Neural cell (in vitro differentiated cells): ENCODE measurements at regions not wholly inside any gene's neighbourhood (a gene's known extent, or its start where the extent isn't known, plus 50 kb on each side); places are given as distances from the start of the nearest gene placed in this dataset.

Experiments
- H2AFZ ChIP-seq: fragments of 200-600, 300-800 bp; sonication (generic), shearing (Covaris generic); 2 replicates; pipeline ENCODE4 v1.6.0; 2014; ENCODE audit warnings: low read depth, mild to moderate bottlenecking, antibody characterized with exemption, low read length, moderate library complexity
- H3F3A ChIP-seq: fragments of 200-600 bp; shearing (Covaris generic); 2 replicates; pipeline ENCODE4 v1.6.1; 2016; ENCODE audit warnings: mild to moderate bottlenecking, moderate library complexity, mixed read lengths, antibody characterized with exemption, low read length; ENCODE audit not compliant: insufficient read depth, poor library complexity, severe bottlenecking
- H3K27ac ChIP-seq: fragments of 200-600, 300-800 bp; sonication (generic), shearing (Covaris generic); 2 replicates; pipeline ENCODE4 v1.5.1; 2014; ENCODE audit warnings: mild to moderate bottlenecking, low read length, moderate library complexity
- H3K27me3 ChIP-seq: fragments of 300-800, 200-600 bp; sonication (generic), shearing (Covaris generic); 2 replicates; pipeline ENCODE4 v1.6.0; 2014; ENCODE audit warnings: mild to moderate bottlenecking, low read depth, low read length, moderate library complexity; ENCODE audit not compliant: insufficient read depth
- H3K36me3 ChIP-seq: fragments of 300-800, 200-600 bp; sonication (generic), shearing (Covaris generic); 2 replicates; pipeline ENCODE4 v1.5.1; 2014; ENCODE audit warnings: mild to moderate bottlenecking, antibody characterized with exemption, low read length, moderate library complexity; ENCODE audit not compliant: insufficient read depth
- H3K4me2 ChIP-seq: fragments of 300-800, 200-600 bp; sonication (generic), shearing (Covaris generic); 2 replicates; pipeline ENCODE4 v1.6.0; 2014; ENCODE audit warnings: mild to moderate bottlenecking, low read length
- H3K4me3 ChIP-seq: fragments of 300-800, 200-600 bp; sonication (generic), shearing (Covaris generic); 2 replicates; pipeline ENCODE4 v1.5.1; 2014; ENCODE audit warnings: mild to moderate bottlenecking, low read length, moderate library complexity
- H3K79me2 ChIP-seq: fragments of 200-600 bp; shearing (Covaris generic); replicated peaks from 2 replicates; pipeline ENCODE4 v1.6.0; 2014; ENCODE audit warnings: mild to moderate bottlenecking, low read length, moderate library complexity; ENCODE audit not compliant: insufficient read depth
- H3K9ac ChIP-seq: fragments of 300-800, 200-600 bp; sonication (generic), shearing (Covaris generic); 2 replicates; pipeline ENCODE4 v1.6.1; 2016; ENCODE audit warnings: mild to moderate bottlenecking, low read length, mixed read lengths
- H3K9me2 ChIP-seq: fragments of 200-600 bp; shearing (Covaris generic); 2 replicates; pipeline ENCODE4 v1.6.1; 2016; ENCODE audit warnings: mild to moderate bottlenecking, low read length, mixed read lengths; ENCODE audit not compliant: insufficient read depth
- H3K9me3 ChIP-seq: fragments of 200-600, 300-800 bp; sonication (generic), shearing (Covaris generic); 2 replicates; pipeline ENCODE4 v1.6.1; 2016; ENCODE audit warnings: mild to moderate bottlenecking, mixed run types, low read length, moderate library complexity, mixed read lengths
- H4K20me1 ChIP-seq: fragments of 200-600 bp; shearing (Covaris generic); 2 replicates; pipeline ENCODE4 v1.6.1; 2016; ENCODE audit warnings: mild to moderate bottlenecking, mixed run types; ENCODE audit not compliant: insufficient read depth
- EP300 ChIP-seq: fragments of 450-650 bp; conservative IDR thresholded peaks from 2 replicates; pipeline ENCODE4 v1.6.1; 2014; ENCODE audit warnings: antibody characterized with exemption, mild to moderate bottlenecking, moderate library complexity; ENCODE audit not compliant: poor library complexity, severe bottlenecking
- EZH2 ChIP-seq: fragments of 200-600, 300-800 bp; shearing (Covaris generic), sonication (generic); IDR thresholded peaks from 2 replicates; pipeline ENCODE4 v1.6.1; 2014; ENCODE audit warnings: antibody characterized with exemption, low read length, borderline replicate concordance, mild to moderate bottlenecking; ENCODE audit not compliant: insufficient read depth, poor library complexity, severe bottlenecking
- MXI1 ChIP-seq: fragments of 450-650 bp; conservative IDR thresholded peaks from 2 replicates; pipeline ENCODE4 v1.6.1; 2014; ENCODE audit warnings: antibody characterized with exemption, mild to moderate bottlenecking; ENCODE audit not compliant: poor library complexity, severe bottlenecking
- POLR2AphosphoS5 ChIP-seq: IDR thresholded peaks from 2 replicates; pipeline ENCODE4 v1.6.1; 2012
- RAD21 ChIP-seq: fragments of 450-650 bp; conservative IDR thresholded peaks from 2 replicates; pipeline ENCODE4 v1.6.1; 2014; ENCODE audit warnings: antibody characterized with exemption, mild to moderate bottlenecking, moderate library complexity
- SMC3 ChIP-seq: fragments of 450-650 bp; conservative IDR thresholded peaks from 2 replicates; pipeline ENCODE4 v1.6.1; 2014; ENCODE audit warnings: antibody characterized with exemption, mild to moderate bottlenecking, moderate library complexity; ENCODE audit not compliant: poor library complexity
- TAF1 ChIP-seq: IDR thresholded peaks from 2 replicates; pipeline ENCODE4 v1.6.1; 2012; ENCODE audit warnings: low read depth
- TF ChIP-seq, protein P1 (sequence below): IDR thresholded peaks from 2 replicates; pipeline ENCODE4 v1.6.1; 2012; ENCODE audit warnings: borderline replicate concordance
- TF ChIP-seq, protein P2 (sequence below): fragments of 450-650 bp; IDR thresholded peaks from 2 replicates; pipeline ENCODE4 v1.5.1; 2014; ENCODE audit warnings: antibody characterized with exemption, mild to moderate bottlenecking, moderate library complexity; ENCODE audit not compliant: poor library complexity, severe bottlenecking

- H3K27ac ChIP-seq = no peak overlapping the region
- no peak overlapping the region for H2AFZ ChIP-seq
Measured at GRCh38 chr14:48725051-48725734, 861.0 kb downstream of the RPS29 start.

DNA sequence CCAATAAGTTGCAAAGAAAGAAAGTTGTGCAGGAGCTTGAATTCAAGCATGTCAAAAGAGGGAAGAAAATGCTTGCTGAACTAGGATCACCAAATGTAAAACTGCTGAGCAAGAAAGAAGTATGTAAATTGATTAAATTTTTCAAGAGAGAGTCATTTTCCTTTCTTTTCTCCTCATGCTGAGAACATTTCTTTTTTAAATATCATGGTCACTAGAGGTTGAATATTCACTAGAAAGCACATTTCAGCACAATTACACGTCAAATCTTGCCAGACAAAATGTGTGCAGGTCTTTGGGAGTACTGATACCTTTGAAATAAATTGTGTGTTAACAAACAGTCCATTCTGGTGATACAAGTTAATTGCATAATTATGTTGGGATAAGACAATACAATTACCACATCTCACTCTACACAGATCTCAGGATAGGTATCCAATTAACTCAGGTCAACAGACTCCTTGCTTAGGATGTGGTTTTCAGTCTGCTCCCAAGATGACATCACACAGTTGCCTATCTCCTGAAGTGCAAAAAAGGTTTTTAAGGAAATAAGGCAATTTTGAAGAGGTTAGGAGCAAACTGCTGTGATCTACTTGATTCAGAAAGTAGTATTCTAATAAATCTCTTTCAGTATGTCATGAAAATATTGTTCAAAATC lies 862.2 kb downstream of the RPS29 start:
- H3K9ac ChIP-seq = no peak overlapping the region
- H3K9me2 ChIP-seq = no peaks in the 10 kb centered on the region
- no peaks in the 10 kb centered on the region for H4K20me1 ChIP-seq
- no peak overlapping the region for H2AFZ ChIP-seq
- no peak overlapping the region for H3K4me2 ChIP-seq
- no peaks in the 10 kb centered on the region for H3K36me3 ChIP-seq
- TF ChIP-seq MXI1 (no peak), SMC3 (no peak), TAF1 (no peak), RAD21 (no peak), EZH2 (no peak), EP300 (no peak), POLR2AphosphoS5 (no peak)
- TF ChIP-seq, protein P1, sequence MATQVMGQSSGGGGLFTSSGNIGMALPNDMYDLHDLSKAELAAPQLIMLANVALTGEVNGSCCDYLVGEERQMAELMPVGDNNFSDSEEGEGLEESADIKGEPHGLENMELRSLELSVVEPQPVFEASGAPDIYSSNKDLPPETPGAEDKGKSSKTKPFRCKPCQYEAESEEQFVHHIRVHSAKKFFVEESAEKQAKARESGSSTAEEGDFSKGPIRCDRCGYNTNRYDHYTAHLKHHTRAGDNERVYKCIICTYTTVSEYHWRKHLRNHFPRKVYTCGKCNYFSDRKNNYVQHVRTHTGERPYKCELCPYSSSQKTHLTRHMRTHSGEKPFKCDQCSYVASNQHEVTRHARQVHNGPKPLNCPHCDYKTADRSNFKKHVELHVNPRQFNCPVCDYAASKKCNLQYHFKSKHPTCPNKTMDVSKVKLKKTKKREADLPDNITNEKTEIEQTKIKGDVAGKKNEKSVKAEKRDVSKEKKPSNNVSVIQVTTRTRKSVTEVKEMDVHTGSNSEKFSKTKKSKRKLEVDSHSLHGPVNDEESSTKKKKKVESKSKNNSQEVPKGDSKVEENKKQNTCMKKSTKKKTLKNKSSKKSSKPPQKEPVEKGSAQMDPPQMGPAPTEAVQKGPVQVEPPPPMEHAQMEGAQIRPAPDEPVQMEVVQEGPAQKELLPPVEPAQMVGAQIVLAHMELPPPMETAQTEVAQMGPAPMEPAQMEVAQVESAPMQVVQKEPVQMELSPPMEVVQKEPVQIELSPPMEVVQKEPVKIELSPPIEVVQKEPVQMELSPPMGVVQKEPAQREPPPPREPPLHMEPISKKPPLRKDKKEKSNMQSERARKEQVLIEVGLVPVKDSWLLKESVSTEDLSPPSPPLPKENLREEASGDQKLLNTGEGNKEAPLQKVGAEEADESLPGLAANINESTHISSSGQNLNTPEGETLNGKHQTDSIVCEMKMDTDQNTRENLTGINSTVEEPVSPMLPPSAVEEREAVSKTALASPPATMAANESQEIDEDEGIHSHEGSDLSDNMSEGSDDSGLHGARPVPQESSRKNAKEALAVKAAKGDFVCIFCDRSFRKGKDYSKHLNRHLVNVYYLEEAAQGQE = no peak
- TF ChIP-seq, protein P2, sequence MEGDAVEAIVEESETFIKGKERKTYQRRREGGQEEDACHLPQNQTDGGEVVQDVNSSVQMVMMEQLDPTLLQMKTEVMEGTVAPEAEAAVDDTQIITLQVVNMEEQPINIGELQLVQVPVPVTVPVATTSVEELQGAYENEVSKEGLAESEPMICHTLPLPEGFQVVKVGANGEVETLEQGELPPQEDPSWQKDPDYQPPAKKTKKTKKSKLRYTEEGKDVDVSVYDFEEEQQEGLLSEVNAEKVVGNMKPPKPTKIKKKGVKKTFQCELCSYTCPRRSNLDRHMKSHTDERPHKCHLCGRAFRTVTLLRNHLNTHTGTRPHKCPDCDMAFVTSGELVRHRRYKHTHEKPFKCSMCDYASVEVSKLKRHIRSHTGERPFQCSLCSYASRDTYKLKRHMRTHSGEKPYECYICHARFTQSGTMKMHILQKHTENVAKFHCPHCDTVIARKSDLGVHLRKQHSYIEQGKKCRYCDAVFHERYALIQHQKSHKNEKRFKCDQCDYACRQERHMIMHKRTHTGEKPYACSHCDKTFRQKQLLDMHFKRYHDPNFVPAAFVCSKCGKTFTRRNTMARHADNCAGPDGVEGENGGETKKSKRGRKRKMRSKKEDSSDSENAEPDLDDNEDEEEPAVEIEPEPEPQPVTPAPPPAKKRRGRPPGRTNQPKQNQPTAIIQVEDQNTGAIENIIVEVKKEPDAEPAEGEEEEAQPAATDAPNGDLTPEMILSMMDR = no peak
- H3F3A ChIP-seq = no peaks in the 10 kb centered on the region
- no peak overlapping the region for H3K4me3 ChIP-seq
- H3K27ac ChIP-seq = no peak overlapping the region
- H3K79me2 ChIP-seq = no peaks in the 10 kb centered on the region
- no peaks in the 10 kb centered on the region for H3K9me3 ChIP-seq
- H3K27me3 ChIP-seq = no peaks in the 10 kb centered on the region

More at GRCh38 chr14:48725051-48725734, 861.0 kb downstream of the RPS29 start:
- H3K4me2 ChIP-seq = no peak overlapping the region
- H3F3A ChIP-seq = no peaks in the 10 kb centered on the region
- no peak for TF ChIP-seq TAF1
- no peak for TF ChIP-seq EP300
- TF ChIP-seq, protein P1 = no peak
- no peak for TF ChIP-seq RAD21
- H3K27me3 ChIP-seq = no peaks in the 10 kb centered on the region
- H3K79me2 ChIP-seq = no peaks in the 10 kb centered on the region
- no peaks in the 10 kb centered on the region for H4K20me1 ChIP-seq
- no peaks in the 10 kb centered on the region for H3K9me3 ChIP-seq
- no peaks in the 10 kb centered on the region for H3K9me2 ChIP-seq
- no peak overlapping the region for H3K9ac ChIP-seq
- no peaks in the 10 kb centered on the region for H3K36me3 ChIP-seq
- no peak overlapping the region for H3K4me3 ChIP-seq
